ENCODE measurements at regions not wholly inside any gene's neighbourhood (a gene's known extent, or its start where the extent isn't known, plus 50 kb on each side); places are given as distances from the start of the nearest gene placed in this dataset.

- no peak for DNase-seq
Observed at GRCh38 chr12:45674181-45674977, 55.1 kb upstream of the ARID2 start.

- no peak for DNase-seq
Observed at GRCh38 chr12:45675534-45675933, 54.0 kb upstream of the ARID2 start.
